GM20000 (cell line): ENCODE measurements at regions not wholly inside any gene's neighbourhood (a gene's known extent, or its start where the extent isn't known, plus 50 kb on each side); places are given as distances from the start of the nearest gene placed in this dataset.

ENCODE experiments used
- DNase-seq: peaks from one replicate; pipeline ENCODE4 v3.0.0; 2012; ENCODE audit warnings: low spot score
- CTCF ChIP-seq: IDR thresholded peaks from 2 replicates; pipeline ENCODE4 v1.5.1; 2012; ENCODE audit warnings: mild to moderate bottlenecking, control low read depth; ENCODE audit errors: extremely low read depth, missing control alignments

DNA sequence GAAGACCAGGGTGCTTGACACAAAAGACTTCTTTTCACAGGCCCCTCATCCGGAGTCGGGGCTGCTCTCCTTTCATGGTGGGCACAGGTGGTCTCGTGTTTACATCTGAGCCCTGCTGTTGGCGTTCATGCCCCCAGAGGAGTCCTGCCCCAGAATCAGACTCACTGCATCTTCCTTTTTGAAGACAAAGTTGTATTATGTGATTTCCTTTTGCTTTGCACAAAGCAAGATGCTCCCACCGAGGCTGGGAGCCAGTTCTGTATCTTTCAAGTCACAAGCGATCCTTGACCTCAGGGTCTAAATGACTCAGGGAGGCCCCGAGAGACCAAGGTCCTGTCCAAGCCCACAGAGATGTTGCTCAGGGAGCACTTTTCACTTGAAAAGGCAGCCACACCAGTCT lies 330.5 kb downstream of the THBS2 start:
- no peak for DNase-seq
- TF ChIP-seq CTCF, result no peak

GRCh38 chr6:168922436-168922835 lies 331.2 kb downstream of the THBS2 start:
- no peak for DNase-seq
- no peak for TF ChIP-seq CTCF

GRCh38 chr6:168920289-168920688 lies 333.4 kb downstream of the THBS2 start:
- TF ChIP-seq CTCF, result no peak
- DNase-seq, result no peak

- no peak for DNase-seq
- no peak for TF ChIP-seq CTCF
Measured at GRCh38 chr6:168919470-168920179, 334.0 kb downstream of the THBS2 start.

DNA sequence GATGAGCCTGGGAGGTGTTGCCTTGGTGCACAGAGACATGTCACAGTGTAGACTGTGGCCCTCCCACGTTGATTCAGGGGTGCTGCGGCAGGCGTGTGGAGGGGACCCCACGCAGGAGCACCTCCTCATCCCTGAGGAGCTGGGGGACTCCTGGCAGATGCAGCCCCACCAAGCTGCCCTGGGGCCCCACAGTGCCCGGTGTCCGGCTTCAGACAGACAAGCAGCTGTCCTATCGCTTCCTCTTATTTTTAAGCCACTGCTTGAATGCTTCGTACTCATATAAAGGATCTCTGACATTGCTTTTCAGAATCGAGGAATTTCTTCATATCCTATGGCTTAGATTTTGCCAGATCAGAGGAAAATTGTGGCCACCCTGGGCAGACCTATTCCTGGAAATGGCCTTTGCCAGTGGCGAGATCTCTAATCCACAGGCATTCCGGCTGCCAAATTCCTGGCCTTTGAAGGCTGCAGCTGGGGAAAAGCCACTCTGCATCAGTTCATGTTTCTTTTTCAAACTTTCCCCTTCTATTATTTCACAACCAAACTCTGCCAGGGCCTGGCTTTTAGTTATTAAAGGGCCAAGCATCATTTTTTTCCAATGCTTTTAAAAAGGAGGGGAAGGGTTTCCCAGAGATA lies 337.0 kb downstream of the THBS2 start:
- no peak for DNase-seq
- no peak for TF ChIP-seq CTCF

GRCh38 chr6:168915855-168916254 lies 337.8 kb downstream of the THBS2 start:
- no peak for DNase-seq
- no peak for TF ChIP-seq CTCF

DNA sequence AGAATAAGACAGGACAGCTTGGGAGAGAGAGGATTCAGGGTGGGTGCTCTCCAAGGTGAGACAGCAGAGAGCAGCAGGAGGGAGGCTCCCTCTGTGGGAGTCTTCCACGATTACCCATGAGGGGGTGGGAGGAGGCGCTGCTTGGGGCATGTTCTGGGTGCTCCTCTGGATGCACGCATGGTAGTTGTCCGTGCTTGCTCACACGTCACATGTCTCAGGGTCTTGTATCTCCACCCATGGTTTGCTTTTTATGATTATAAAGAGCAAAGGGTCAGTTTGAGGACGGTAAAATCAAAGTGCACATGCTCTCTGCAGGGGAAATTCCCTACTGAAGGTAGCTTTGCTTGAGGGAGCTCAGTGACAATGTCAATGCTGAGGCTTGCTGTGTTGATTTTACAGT lies 338.4 kb downstream of the THBS2 start:
- no peak for TF ChIP-seq CTCF
- DNase-seq, result no peak
